RWPE2 (cell line): ENCODE measurements at regions not wholly inside any gene's neighbourhood (a gene's known extent, or its start where the extent isn't known, plus 50 kb on each side); places are given as distances from the start of the nearest gene placed in this dataset.

ENCODE experiments used
- ATAC-seq: fragments of 200-7000 bp; cut with Tn5 transposase; 3 replicates; pipeline ENCODE4 v1.9.1; 2021; ENCODE audit warnings: low read depth
- DNase-seq: peaks from one replicate; pipeline ENCODE4 v3.0.0-alpha.2; 2020; ENCODE audit warnings: low spot score
- H3K27ac ChIP-seq: fragments of 450-650 bp; 2 replicates; pipeline ENCODE4 v1.5.1; 2017; ENCODE audit warnings: mild to moderate bottlenecking; ENCODE audit not compliant: poor library complexity, severe bottlenecking
- H3K27me3 ChIP-seq: fragments of 250-450 bp; sonication (Bioruptor Pico); 2 replicates; pipeline ENCODE4 v1.5.1; 2021; ENCODE audit warnings: mild to moderate bottlenecking, moderate library complexity; ENCODE audit not compliant: insufficient read depth, poor library complexity, severe bottlenecking
- H3K36me3 ChIP-seq: fragments of 250-450 bp; sonication (Bioruptor Pico); 2 replicates; pipeline ENCODE4 v1.5.1; 2020; ENCODE audit warnings: low read depth, mild to moderate bottlenecking, moderate library complexity
- H3K4me1 ChIP-seq: fragments of 250-450 bp; sonication (Bioruptor Pico); 2 replicates; pipeline ENCODE4 v1.5.1; 2021; ENCODE audit warnings: mild to moderate bottlenecking, moderate library complexity; ENCODE audit not compliant: insufficient read depth, poor library complexity, severe bottlenecking
- H3K4me3 ChIP-seq: fragments of 250-450 bp; sonication (Bioruptor Pico); 2 replicates; pipeline ENCODE4 v1.5.1; 2021; ENCODE audit warnings: mild to moderate bottlenecking, moderate library complexity; ENCODE audit not compliant: severe bottlenecking
- H3K9me3 ChIP-seq: fragments of 250-450 bp; sonication (Bioruptor Pico); 2 replicates; pipeline ENCODE4 v1.5.1; 2021; ENCODE audit warnings: mild to moderate bottlenecking, moderate library complexity; ENCODE audit not compliant: severe bottlenecking
- TF ChIP-seq, protein P1 (sequence below): fragments of 450-650 bp; IDR thresholded peaks from one replicate; pipeline ENCODE4 v1.5.1; 2017; ENCODE audit warnings: mild to moderate bottlenecking, moderate library complexity; ENCODE audit not compliant: poor library complexity, severe bottlenecking

DNA sequence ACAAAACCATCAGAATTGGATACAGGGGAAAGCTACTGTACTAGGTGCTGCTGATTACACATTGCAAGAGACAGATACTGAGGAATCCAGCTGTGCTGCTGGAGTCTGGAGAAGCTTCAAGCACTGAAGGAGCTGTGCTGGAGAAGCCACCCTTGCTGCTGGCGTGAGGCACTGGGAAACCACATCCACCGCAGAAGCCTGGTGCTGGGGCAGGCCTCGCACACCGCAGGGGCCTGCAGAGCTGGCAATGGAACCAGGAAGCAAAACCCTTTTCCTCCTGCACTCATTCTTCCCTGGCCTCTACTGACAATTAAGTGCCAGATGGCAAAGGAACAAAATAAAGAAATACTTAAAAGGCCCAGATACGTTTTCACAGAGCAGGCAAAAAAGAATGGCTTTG lies 94.4 kb upstream of the MSH6 start:
- H3K36me3 ChIP-seq, result no peaks in the 10 kb centered on the region
- no peak overlapping the region for H3K4me3 ChIP-seq
- ATAC-seq (no peak), DNase-seq (no peak)
- H3K27me3 ChIP-seq, result no peaks in the 10 kb centered on the region
- H3K27ac ChIP-seq, result no peak overlapping the region
- TF ChIP-seq, protein P1, sequence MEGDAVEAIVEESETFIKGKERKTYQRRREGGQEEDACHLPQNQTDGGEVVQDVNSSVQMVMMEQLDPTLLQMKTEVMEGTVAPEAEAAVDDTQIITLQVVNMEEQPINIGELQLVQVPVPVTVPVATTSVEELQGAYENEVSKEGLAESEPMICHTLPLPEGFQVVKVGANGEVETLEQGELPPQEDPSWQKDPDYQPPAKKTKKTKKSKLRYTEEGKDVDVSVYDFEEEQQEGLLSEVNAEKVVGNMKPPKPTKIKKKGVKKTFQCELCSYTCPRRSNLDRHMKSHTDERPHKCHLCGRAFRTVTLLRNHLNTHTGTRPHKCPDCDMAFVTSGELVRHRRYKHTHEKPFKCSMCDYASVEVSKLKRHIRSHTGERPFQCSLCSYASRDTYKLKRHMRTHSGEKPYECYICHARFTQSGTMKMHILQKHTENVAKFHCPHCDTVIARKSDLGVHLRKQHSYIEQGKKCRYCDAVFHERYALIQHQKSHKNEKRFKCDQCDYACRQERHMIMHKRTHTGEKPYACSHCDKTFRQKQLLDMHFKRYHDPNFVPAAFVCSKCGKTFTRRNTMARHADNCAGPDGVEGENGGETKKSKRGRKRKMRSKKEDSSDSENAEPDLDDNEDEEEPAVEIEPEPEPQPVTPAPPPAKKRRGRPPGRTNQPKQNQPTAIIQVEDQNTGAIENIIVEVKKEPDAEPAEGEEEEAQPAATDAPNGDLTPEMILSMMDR, result no peak
- H3K4me1 ChIP-seq, result peaks cover 4% of the 10 kb centered on the region
- H3K9me3 ChIP-seq, result no peaks in the 10 kb centered on the region

DNA sequence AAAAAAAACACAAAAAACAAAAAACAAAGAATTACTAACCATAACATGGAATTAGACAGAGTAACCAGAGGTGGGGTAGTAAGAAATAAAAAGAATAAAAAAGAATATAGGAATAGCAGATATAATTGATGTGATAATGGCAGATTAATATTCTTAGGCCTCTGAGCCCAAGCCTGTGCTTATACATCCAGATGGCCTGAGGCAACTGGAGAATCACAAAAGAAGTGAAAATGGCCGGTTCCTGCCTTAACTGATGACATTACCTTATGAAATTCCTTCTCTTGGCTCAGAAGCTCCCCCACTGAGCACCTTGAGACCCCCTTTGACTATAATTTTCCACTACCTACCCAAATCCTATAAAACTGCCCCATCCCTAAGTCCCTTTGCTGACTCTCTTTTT lies 95.1 kb upstream of the MSH6 start:
- Histone ChIP-seq H3K36me3 (no peaks in the 10 kb centered on the region), H3K4me3 (no peak overlapping the region), H3K4me1 (peaks cover 4% of the 10 kb centered on the region), H3K9me3 (no peaks in the 10 kb centered on the region), H3K27ac (no peak overlapping the region), H3K27me3 (no peaks in the 10 kb centered on the region)
- DNase-seq (no peak), ATAC-seq (no peak)
- TF ChIP-seq, protein P1, result no peak

DNA sequence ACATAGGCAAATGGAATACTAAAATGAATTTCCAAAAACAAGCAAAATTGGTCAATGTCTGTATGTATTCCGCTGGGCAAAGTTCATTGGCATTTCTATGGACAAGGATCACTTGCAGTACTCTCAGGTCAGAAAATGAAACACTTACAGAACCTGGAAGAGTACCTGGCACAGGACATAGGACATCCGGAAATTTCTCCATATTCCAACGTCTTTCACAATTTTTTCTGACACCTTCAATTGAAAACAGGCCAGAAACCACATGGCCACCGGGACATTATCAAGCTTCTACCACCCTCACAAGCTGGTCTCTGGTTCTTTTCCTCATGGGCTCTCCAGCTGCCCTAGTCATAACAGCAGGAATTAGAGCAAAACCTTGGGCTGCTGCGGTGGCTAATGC lies 96.9 kb upstream of the MSH6 start:
- no peaks in the 10 kb centered on the region for H3K36me3 ChIP-seq
- TF ChIP-seq, protein P1, result no peak

DNA sequence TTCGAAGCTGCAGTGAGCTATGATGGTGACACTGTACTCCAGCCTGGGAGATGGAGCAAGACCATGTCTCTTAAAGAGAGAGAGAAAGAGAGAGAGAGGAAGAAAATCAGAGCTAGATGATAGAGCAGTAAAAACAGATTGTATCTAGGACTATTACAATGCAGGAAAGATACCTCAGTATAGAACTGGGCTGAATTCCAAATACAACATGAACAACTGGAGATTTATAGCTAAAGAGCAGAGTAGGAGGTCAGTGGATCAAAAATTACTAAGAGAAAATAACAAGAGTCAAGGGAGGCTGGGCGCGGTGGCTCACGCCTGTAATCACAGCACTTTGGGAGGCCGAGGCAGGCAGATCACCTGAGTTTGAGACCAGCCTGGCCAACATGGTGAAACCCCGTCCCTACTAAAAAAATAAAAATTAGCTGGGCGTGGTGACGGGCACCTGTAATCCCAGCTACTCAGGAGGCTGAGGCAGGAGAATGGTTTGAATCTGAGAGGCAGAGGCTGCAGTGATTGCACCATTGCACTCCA lies 100.7 kb upstream of the MSH6 start:
- no peaks in the 10 kb centered on the region for H3K9me3 ChIP-seq
- TF ChIP-seq, protein P1, result no peak
- ATAC-seq, result no peak

More for the DNA sequence above, 96.9 kb upstream of the MSH6 start:
- H3K27me3 ChIP-seq, result no peaks in the 10 kb centered on the region
- H3K27ac ChIP-seq, result no peak overlapping the region
- no peaks in the 10 kb centered on the region for H3K9me3 ChIP-seq
- DNase-seq (no peak), ATAC-seq (no peak)
- no peak overlapping the region for H3K4me3 ChIP-seq
- peaks cover 4% of the 10 kb centered on the region for H3K4me1 ChIP-seq

DNA sequence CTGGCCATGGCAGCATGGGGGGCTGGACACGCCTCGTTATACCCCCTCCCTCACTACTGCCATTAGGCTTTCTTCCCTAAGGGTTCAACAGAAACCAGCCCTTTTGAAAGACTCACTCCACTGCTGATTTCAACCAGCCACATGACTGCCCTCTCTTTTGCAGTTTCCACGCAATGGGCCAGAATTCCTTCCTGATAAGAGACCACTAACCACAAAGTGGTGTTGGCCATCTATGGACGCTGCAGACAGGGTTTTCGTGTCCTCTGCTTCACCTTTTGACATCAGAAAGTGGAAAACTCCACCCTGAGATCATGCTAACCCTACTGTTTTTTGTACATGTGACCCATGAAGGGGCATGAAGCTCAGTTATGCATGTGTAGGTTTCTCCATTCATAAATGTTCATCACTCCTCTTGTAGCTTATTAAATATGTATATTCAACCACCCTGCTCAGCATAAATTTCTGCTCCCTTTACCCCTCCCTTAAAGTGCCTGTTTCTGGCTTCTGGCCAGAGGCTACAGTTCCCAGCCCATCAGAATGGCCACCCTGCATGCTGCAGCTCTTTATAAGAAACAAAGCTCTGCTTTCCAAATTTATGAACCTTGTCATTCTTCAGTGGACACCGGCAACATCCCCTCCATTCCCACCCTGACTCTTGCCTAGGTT lies 105.6 kb upstream of the KCNK12 start:
- DNase-seq (no peak), ATAC-seq (no peak)
- TF ChIP-seq, protein P1, result no peak
- Histone ChIP-seq H3K27ac (no peak overlapping the region), H3K27me3 (no peaks in the 10 kb centered on the region), H3K4me1 (no peaks in the 10 kb centered on the region), H3K9me3 (no peaks in the 10 kb centered on the region), H3K4me3 (no peak overlapping the region), H3K36me3 (no peaks in the 10 kb centered on the region)

More for the DNA sequence above, 100.7 kb upstream of the MSH6 start:
- Histone ChIP-seq H3K36me3 (no peaks in the 10 kb centered on the region), H3K27ac (no peak overlapping the region), H3K4me1 (no peaks in the 10 kb centered on the region), H3K4me3 (no peak overlapping the region), H3K27me3 (no peaks in the 10 kb centered on the region)
- DNase-seq, result no peak
